DOHH2 (cell line): ENCODE measurements at regions not wholly inside any gene's neighbourhood (a gene's known extent, or its start where the extent isn't known, plus 50 kb on each side); places are given as distances from the start of the nearest gene placed in this dataset.

ENCODE experiments used
- CTCF ChIP-seq: fragments of 200-600 bp; sonication (generic); IDR thresholded peaks from one replicate; pipeline ENCODE4 v1.5.1; 2014; ENCODE audit warnings: antibody characterized with exemption, mild to moderate bottlenecking, low read depth, low read length; ENCODE audit not compliant: poor library complexity, severe bottlenecking
- EZH2phosphoT487 ChIP-seq: fragments of 200-600 bp; sonication (generic); IDR thresholded peaks from 2 replicates; pipeline ENCODE4 v1.6.1; 2017; ENCODE audit warnings: borderline replicate concordance, mild to moderate bottlenecking, antibody characterized with exemption, low read length, moderate library complexity, mixed read lengths

GRCh38 chr3:15974647-15975046 lies 176.9 kb upstream of the ANKRD28 start:
- TF ChIP-seq CTCF: peak; percentile 69
- TF ChIP-seq EZH2phosphoT487: no peak
